NT2/D1 (cell line): ENCODE measurements at regions not wholly inside any gene's neighbourhood (a gene's known extent, or its start where the extent isn't known, plus 50 kb on each side); places are given as distances from the start of the nearest gene placed in this dataset.

ENCODE experiments used
- DNase-seq: peaks from one replicate; pipeline ENCODE4 v3.0.0-alpha.2; 2011; ENCODE audit warnings: low read depth, low spot score
- H3K27me3 ChIP-seq: 2 replicates; pipeline ENCODE4 v1.6.0; 2011; ENCODE audit warnings: mild to moderate bottlenecking; ENCODE audit not compliant: insufficient read length, insufficient read depth
- H3K36me3 ChIP-seq: 2 replicates; pipeline ENCODE4 v1.6.1; 2011; ENCODE audit warnings: mild to moderate bottlenecking, low read length, mixed read lengths; ENCODE audit not compliant: insufficient read depth, insufficient read length
- H3K4me1 ChIP-seq: 2 replicates; pipeline ENCODE4 v1.5.1; 2011; ENCODE audit not compliant: insufficient read depth, insufficient read length
- H3K4me3 ChIP-seq: 2 replicates; pipeline ENCODE4 v1.5.1; 2011; ENCODE audit warnings: low read depth; ENCODE audit not compliant: insufficient read length
- H3K9ac ChIP-seq: 2 replicates; pipeline ENCODE4 v1.6.0; 2011; ENCODE audit warnings: low read depth; ENCODE audit not compliant: insufficient read length
- H3K9me3 ChIP-seq: 2 replicates; pipeline ENCODE4 v1.5.1; 2011; ENCODE audit warnings: mild to moderate bottlenecking, low read length; ENCODE audit not compliant: insufficient read depth
- SUZ12 ChIP-seq: IDR thresholded peaks from 2 replicates; pipeline ENCODE4 v1.6.1; 2011; ENCODE audit not compliant: insufficient read length, insufficient read depth; ENCODE audit errors: extremely low read depth
- YY1 ChIP-seq: IDR thresholded peaks from 2 replicates; pipeline ENCODE4 v1.6.1; 2011; ENCODE audit not compliant: insufficient read length, insufficient read depth
- ZNF274 ChIP-seq: IDR thresholded peaks from 2 replicates; pipeline ENCODE4 v1.6.1; 2011; ENCODE audit warnings: mild to moderate bottlenecking, low read depth, low read length

DNA sequence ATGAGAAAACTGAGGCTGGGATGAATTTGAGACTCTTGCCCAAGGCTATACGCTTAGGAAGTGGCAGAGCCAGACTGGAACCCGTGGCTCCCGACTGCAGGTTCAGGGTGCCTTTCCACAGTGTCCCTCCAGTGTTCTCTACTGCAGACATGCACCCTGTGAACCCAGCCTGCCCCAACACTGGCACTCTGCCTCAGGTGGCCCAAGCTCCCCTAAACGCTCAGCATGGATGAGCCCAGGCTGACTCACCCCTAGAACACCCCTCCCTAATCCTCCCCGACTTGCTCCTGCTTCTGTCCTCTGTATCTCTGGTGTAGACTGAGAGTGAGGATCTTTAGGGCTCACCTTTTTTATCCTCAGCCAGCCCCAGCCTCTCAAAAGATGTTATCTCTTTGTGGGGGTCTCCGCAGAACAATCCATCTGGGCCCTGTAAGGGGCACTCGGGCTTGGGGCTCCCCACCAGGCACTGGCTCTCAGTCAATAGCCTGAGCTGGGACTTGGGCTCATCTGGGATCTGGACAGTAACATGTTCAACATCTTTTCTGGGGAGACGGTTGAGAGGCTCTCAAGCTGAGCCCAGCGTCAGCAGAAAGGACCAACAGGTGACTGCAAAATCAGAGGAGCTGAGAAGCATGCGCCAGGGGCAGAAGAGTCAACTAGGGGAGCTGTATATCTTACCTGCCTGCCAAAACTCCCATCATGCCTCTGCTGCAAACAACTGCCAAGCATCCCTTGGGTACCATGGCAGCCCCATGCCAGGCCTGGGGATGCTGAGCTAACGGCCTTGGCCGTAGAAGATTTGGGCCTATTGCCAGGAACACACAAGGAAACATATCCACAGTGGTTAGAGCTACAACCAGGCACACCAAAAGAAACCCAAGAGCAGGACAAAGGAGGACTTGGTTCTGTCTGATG lies 176.2 kb downstream of the BUD13 start:
- Histone ChIP-seq H3K4me3 (no peak overlapping the region), H3K4me1 (peaks cover 3% of the 10 kb centered on the region), H3K36me3 (no peaks in the 10 kb centered on the region), H3K9ac (no peak overlapping the region), H3K9me3 (no peaks in the 10 kb centered on the region), H3K27me3 (peaks cover 68% of the 10 kb centered on the region)
- TF ChIP-seq YY1 (no peak), ZNF274 (no peak), SUZ12 (no peak)
- DNase-seq: no peak

DNA sequence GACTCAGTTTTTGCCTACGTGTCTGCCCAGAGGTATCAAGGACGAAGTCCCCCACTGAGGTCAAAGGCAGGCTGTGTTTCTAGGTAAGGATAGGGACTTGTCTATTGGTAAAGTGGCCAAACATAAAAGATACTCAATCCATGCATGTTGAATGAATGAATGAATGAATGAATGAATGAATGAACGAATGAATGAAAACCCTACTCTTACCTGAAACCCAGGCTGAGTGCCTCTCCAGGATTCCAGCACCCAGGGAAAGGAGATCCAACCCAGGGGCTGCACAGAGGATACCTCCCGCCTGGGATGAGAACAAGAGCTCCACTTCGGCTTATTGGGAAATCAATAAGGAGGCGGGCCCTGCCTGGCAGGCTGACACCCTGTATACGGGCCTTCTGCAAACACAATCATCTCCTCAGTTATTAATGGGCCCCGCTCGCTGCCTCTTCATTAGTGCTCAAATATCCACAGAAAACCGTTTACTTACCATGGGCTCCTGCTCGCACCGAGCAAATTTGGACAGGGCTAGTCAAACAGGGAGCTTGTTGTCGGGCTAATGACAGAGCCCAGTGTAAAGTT lies 177.4 kb downstream of the BUD13 start:
- H3K4me3 ChIP-seq: no peak overlapping the region
- TF ChIP-seq YY1: no peak
- no peaks in the 10 kb centered on the region for H3K36me3 ChIP-seq
- H3K27me3 ChIP-seq: peaks cover 77% of the 10 kb centered on the region
- H3K9ac ChIP-seq: no peak overlapping the region
- no peaks in the 10 kb centered on the region for H3K9me3 ChIP-seq
- DNase-seq: no peak
- peaks cover 7% of the 10 kb centered on the region for H3K4me1 ChIP-seq

DNA sequence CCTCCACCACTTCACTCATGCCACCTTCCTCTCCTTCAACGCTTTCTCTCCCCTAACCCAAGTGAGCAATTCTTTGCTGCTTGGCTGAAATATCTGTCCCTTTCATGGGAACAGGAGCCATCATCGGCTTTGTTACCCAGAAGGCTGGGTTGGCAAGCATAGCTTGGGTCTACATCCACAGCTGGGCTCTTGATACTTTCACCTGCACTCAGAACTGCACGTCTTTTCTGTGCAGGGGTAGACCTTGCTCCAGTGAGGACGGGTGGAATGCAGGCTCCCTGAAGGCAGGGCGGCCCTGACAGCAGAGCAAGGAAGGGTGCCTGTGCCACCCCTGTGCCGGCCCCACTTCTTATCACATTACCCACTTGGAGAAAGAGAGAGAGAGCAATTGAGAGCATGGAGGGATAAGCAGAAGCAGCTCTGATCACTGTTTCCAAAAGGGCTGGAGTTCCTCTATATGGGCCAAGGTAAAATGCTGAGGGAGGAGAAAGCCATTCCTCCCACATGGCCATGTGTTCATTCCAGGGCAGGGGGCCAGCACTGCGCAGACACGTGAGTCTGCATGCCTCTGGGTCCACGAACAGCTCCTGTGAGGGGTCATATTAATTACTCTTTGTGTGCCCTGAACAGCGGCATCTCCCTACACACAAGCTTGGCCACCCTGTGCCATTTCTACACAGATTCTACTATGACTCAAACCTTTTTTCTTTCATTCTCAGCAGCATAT lies 181.8 kb downstream of the BUD13 start:
- Histone ChIP-seq H3K36me3 (no peaks in the 10 kb centered on the region), H3K9me3 (no peaks in the 10 kb centered on the region), H3K4me1 (peaks cover 7% of the 10 kb centered on the region), H3K9ac (no peak overlapping the region), H3K4me3 (no peak overlapping the region), H3K27me3 (peaks cover 80% of the 10 kb centered on the region)
- DNase-seq: no peak
- TF ChIP-seq ZNF274: no peak
- no peak for TF ChIP-seq YY1
- TF ChIP-seq SUZ12: no peak

DNA sequence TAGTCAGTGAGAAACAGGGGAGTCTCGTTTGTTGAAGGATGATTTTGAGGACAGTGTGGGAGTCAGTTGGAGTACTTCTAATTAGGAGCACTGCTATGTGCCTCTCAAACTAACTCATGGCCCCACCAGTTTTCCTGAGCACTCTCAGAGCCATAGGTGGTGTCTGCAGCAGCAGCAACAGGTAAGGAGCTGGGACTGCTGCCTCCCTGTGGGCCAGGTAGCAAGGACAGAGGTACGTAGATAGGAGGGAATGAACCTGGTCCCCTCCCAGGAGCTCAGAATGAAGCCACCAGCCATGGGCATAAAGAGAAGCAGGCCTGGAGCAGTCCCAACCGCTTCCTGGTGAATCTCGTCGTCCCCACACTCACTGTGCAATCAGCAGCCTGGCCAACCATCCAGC lies 183.4 kb downstream of the BUD13 start:
- TF ChIP-seq ZNF274: no peak
- Histone ChIP-seq H3K27me3 (peaks cover 84% of the 10 kb centered on the region), H3K36me3 (no peaks in the 10 kb centered on the region), H3K4me1 (peaks cover 4% of the 10 kb centered on the region), H3K9me3 (no peaks in the 10 kb centered on the region), H3K9ac (no peak overlapping the region), H3K4me3 (no peak overlapping the region)
- no peak for DNase-seq

DNA sequence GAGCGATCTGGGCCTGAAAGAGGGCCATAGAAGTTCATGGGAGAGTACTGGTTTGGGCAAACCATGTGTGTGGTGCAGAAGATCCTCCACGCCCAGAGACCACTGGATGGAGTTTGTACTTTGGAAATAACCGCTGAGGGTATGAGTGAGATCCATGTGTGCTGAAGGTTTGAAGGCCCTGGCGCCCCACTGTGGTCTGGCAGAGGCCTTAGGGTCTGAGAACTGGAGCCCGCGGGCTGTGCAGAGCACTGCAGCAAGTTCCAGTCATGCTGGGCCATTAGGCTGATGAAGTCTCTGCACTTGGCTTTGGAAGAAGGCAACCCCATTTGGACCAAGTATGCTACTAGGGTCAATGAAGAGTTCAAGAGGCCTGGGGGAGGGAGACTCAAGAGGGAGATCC lies 186.4 kb downstream of the BUD13 start:
- no peak overlapping the region for H3K4me3 ChIP-seq
- peaks cover 93% of the 10 kb centered on the region for H3K27me3 ChIP-seq
- no peaks in the 10 kb centered on the region for H3K36me3 ChIP-seq
- no peaks in the 10 kb centered on the region for H3K9me3 ChIP-seq
- peaks cover 9% of the 10 kb centered on the region for H3K4me1 ChIP-seq
- no peak for DNase-seq
- no peak overlapping the region for H3K9ac ChIP-seq
- TF ChIP-seq ZNF274 (no peak), YY1 (no peak), SUZ12 (no peak)

DNA sequence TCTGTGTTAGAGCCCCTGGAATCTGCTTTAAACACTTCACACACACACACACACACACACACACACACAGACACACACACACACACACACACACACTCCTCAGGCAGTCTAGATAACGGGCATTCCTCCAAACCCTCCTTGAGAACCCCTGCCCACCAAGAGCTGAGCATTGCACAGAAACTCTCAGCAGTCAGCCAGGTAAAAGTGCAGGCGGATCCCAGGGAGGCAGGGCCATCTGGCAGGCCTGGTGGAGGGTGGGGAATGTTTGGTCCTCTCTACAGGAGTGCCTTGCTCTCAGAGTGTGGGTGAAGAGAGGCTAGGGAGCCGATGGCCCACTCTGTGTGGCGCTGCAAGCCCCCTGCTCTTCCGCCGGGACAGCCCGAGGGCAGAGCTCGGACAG lies 190.2 kb downstream of the BUD13 start:
- Histone ChIP-seq H3K36me3 (no peaks in the 10 kb centered on the region), H3K4me1 (peaks cover 14% of the 10 kb centered on the region), H3K27me3 (peaks cover 92% of the 10 kb centered on the region), H3K9me3 (no peaks in the 10 kb centered on the region), H3K4me3 (no peak overlapping the region), H3K9ac (no peak overlapping the region)
- DNase-seq: no peak
- no peak for TF ChIP-seq ZNF274

DNA sequence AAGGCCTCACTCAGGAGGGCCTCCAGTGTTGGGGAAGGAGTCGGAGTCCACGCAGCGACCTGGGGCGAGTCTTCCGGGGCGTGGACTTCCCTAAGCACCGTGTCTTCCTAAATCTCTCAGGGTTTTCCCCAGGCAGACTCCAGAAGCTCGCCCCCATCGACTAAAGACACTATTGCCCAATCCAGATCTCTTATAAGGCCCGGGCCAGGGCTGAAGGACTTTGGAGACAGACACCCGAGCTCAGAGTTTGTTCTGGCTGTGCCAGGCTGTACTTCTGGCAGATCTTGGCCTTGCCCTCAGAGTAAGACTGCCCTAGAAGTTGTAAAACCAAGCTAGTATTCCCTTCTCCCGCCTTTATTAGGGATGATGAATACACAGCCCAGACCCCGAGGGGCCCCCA lies 191.4 kb downstream of the BUD13 start:
- TF ChIP-seq YY1 (no peak), ZNF274 (no peak), SUZ12 (no peak)
- peaks cover 14% of the 10 kb centered on the region for H3K4me1 ChIP-seq
- DNase-seq: no peak
- no peak overlapping the region for H3K9ac ChIP-seq
- no peaks in the 10 kb centered on the region for H3K36me3 ChIP-seq
- peaks cover 94% of the 10 kb centered on the region for H3K27me3 ChIP-seq
- no peak overlapping the region for H3K4me3 ChIP-seq
- H3K9me3 ChIP-seq: no peaks in the 10 kb centered on the region
